Stimulated activated CD8-positive, alpha-beta memory T cell treated with anti-CD3 and anti-CD28 coated beads, Interleukin-15, amount 100 ng/mL, for 48 hours (primary cell): ENCODE measurements at regions not wholly inside any gene's neighbourhood (a gene's known extent, or its start where the extent isn't known, plus 50 kb on each side); places are given as distances from the start of the nearest gene placed in this dataset.

Experiments
- DNase-seq, 2 donors: peaks; one replicate each; pipeline ENCODE4 v3.0.0-alpha.2; 2020; ENCODE audit warnings: low read depth in 2 of 2

GRCh38 chr20:37643400-37643799 lies 50.4 kb upstream of the CTNNBL1 start:
- no peak for DNase-seq

- no peak for DNase-seq
Observed at GRCh38 chr20:37642246-37642645, 51.6 kb upstream of the CTNNBL1 start.

DNA sequence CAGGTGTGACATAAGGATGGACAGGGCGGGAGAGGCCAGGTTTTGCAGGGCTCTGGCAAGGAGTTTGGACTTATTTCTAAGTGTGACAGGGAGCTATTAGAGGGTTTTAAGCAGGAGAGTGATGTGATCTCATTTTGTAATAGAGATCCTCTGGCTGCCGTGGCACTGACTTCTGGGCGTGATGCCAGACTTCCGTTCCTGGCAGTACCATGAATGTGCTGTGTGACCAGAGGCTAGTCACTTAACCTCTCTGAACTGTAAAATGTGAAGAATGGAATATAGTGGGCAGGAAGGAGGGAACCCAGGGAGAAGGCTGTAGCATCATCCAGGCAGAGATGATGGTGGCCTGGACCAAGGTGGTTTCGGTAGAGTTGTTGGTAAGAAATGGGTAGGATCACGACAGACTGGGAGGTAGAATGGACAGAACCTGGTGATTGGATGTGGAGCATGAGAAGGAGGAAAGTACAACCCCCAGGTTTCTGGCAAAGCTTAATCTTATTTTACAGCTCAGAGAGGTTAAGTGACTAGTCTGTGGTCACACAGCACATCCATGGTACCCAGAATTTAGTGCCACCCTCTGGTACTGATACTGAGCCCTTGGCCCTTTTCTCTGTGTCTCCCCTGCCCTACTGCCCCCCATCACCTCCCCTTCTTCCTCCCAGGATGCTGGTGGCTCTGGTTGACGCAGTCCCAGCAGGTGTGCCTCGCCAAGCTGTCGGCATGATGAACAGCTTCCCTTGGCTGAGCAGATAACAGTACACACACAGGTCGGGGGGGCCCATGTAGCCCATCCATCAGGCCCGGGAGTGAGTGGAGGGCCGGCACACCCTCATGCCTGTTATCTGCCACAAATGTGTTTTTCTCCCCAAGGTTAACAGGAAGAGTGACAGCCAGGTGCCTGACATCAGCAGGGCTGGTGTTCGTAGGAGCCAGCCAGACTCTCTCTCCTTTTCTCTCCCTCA lies 52.9 kb upstream of the CTNNBL1 start:
- DNase-seq, result no peak

GRCh38 chr20:37638527-37638926 lies 55.3 kb upstream of the CTNNBL1 start:
- DNase-seq, result no peak

GRCh38 chr20:37636977-37637376 lies 56.9 kb upstream of the CTNNBL1 start:
- no peak for DNase-seq

- DNase-seq, result no peak
Observed at GRCh38 chr20:37636212-37636975, 57.4 kb upstream of the CTNNBL1 start.

GRCh38 chr20:37630993-37631392 lies 62.8 kb upstream of the CTNNBL1 start:
- DNase-seq, result no peak

DNA sequence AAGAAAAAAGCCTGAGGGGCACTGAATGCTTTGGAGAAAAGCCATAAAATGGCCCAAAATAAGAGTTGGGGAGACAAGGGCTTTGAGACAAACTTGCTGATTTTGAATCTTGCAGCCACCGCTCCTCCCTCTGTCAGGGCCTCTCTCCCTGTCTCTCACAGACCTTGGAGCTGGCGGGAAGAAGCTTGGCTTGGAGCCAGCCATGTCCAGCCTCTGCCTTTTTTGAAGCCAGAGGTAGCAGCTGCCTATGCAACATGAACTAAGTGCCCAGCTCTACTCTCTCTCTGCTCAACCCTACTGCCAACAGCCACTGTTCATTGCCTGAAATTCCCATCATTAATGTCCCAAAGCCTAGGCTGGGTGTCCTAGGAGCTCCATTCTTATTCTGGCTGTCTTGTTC lies 63.7 kb upstream of the CTNNBL1 start:
- no peak for DNase-seq

DNA sequence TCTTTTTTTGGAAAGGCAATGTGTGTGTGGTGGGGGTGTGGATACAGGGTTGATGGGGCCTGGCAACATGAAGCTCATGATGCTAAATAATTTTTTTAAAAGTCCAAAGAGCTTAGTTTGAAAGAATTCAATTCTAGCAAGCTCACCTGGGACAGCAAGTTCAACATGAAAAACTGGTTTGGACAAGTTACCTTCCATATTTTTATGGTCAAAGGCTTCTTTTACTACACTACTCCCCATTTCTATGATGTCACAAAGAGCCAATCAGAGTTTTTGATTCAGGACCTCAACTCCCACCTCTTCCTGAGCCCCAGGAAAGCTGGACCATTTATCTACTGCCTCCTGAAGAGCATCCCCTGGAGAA lies 66.1 kb upstream of the CTNNBL1 start:
- no peak for DNase-seq

DNA sequence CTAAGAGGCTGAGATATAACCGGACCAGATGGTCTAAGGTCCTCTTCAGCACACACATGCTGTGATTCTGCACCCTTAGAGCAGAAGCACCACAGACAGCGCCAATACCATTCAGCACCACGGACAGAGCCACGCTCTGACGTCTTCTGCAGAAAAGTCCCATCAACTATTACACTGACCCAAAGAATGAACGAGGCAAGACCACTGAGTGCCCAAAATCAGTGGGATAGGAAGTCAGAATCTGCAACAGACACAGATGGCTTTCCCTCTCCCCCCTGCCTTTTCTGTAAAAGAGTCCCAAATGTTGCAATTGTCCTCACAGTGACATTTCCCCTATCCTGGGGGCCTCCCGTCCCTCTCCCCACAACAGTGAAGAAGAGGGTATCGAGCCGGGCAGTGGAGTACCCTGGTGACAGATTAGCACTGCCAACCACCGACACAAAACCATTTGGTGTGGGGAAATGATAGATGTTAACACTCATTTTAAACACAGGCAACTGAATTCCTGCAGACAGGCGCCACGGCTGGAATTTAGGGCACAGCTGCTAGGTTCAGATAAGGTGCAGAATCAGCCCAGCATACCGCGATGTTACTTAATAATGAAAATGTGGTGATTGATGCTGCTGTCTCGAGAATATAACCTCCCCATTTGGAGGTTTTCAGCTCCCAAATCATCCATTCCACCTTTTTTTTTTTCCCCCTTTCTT lies 66.6 kb upstream of the CTNNBL1 start:
- no peak for DNase-seq

DNA sequence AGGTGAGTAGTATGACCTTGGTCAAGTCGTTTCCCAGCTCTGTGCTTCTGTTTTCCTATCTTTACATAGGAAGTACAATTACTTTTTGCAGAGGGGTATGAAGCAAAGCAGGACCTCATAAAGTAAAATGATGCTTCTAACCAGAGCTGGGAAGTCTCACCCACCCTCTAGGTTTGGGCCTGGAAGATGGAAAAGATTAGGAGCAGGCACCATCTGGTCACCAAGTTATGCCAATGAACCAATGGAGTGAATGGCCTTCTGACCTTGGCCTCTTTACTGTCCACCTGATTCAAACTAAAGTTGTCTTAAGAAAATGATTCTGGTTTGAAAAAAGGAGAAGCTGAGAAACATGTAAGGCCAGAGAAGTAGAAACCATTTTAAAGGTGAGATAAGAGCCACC lies 68.9 kb upstream of the CTNNBL1 start:
- DNase-seq, result no peak

DNA sequence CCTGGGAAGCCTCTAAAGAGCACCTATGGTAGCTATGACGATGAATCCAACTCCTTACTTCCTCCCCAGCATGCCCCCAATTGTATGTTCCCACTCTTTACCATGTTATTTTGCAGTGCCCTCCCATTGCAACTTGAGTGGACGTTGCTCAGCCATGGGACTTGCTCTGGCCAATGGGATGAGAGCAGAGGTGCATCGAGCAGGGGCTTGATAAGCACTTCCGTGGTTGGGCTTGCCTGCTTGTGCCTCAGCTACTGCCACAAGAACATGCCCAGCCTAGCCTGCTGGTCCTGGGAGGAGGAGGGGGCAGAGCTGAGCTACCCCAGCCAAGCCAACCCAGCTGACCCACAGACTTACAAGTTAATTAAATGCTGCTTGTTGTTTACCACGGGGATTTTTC lies 71.1 kb upstream of the CTNNBL1 start:
- no peak for DNase-seq

- no peak for DNase-seq
Observed at GRCh38 chr20:37619496-37619895, 74.3 kb upstream of the CTNNBL1 start.

DNA sequence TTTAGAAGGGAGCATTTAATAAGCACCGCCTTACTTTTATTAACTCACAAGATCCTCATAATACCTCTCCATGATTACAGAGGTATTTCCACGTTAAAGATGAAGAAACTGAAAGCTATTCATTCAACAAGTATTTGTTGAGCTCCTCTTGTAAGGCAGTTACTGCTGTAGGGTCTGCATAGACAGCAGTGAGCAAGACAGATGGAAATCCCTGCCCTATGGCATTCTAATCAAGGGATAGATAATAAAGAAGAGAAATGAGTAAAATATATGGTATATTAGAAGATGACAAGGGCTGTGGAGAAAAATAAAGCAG lies 77.8 kb upstream of the CTNNBL1 start:
- no peak for DNase-seq

DNA sequence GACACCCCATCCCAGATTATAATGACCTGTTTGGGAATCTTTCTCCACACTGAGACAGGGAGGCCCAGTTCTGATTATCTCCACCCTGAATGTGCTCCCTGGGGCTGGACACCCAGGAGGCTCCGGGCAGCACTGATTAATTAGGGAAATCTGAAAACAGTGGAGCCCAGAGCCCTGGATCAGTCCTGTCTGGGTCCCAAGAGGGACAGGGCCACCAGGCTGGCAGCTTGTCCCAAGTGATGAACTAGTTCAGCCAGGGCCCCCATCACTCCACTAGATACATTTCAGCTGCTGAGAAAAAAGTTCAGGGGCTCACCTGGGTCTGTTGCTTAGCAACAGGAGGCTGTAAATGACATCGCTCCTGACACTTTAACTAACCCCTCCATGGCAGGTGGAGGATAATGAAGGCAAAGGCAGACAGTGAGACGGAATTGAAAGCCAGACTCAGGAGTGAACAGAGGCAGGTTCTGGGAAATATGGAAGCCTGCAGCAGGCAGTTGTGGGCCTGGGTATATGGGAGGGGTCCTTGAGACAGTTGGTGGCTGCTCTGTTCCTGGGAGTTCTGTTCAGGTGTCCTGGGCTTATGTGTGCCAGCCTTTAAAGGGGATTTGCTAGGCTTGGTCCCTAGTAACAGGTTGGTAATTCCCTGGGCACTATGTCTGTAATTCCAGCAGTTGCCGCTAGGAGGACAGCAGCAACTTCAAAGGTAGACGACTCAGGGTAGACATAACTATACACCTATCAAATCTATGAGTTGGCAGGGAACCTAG lies 78.3 kb upstream of the CTNNBL1 start:
- peak in 1 of 2 donors; percentile 18 for DNase-seq

DNA sequence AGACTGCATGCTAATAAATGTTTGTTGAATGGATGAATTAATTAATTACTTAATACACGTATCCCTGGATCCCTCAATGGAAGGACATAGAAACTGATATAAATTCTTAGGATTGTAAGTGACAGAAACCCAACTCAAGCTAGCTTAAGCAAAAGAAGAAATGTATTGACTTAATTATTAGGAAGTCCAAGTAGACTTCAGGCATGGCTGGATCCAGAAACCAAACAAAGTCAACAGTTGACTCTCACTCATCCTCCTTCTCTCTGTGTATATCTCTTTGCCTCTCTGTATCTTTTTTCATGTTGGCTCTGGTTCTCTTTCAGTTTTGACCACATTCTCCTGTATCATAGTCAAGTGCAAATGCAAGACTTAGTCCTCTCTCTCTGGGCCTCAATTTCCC lies 82.0 kb upstream of the CTNNBL1 start:
- no peak for DNase-seq

GRCh38 chr20:37611346-37611745 lies 82.5 kb upstream of the CTNNBL1 start:
- no peak for DNase-seq

GRCh38 chr20:37610203-37610798 lies 82.6 kb upstream of the BLCAP start:
- DNase-seq, result no peak

- no peak for DNase-seq
Observed at GRCh38 chr20:37602634-37603033, 75.0 kb upstream of the BLCAP start.

DNA sequence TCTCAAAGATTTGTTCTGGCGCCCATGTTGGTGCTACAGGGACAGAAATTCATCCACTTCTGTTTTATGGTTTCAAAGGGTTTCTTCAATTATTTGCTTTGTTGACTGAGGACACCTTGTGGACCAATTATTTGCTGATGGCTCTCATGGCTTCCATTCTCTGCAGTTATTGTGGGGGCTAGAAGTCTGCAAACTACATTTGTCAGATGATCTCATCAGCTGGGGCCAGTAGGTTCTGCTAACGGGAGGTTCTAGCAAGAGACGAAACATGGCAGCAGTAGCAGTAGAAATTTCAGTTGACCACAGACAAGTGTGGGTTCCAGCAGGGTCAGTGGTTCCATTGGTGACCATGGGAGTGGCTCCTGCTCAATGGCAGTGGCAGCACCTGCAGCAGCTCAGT lies 72.8 kb upstream of the BLCAP start:
- no peak for DNase-seq

GRCh38 chr20:37598575-37599342 lies 71.1 kb upstream of the BLCAP start:
- no peak for DNase-seq
